ENCODE measurements at regions not wholly inside any gene's neighbourhood (a gene's known extent, or its start where the extent isn't known, plus 50 kb on each side); places are given as distances from the start of the nearest gene placed in this dataset.

GRCh38 chr14:61148742-61149350 is 132.3 kb downstream of the TMEM30B start:
- no peak for DNase-seq
- Histone ChIP-seq H3K27me3 (ENCODE audit: insufficient read depth, low read depth, severe bottlenecking) (no peaks in the 10 kb centered on the region), H3K9me3 (ENCODE audit: severe bottlenecking) (peaks cover 8% of the 10 kb centered on the region), H3K27ac (no peak overlapping the region), H3K4me3 (ENCODE audit: low read depth, low read length) (no peak overlapping the region), H3K36me3 (no peaks in the 10 kb centered on the region)
- TF ChIP-seq CTCF (IDR thresholded peaks at IDR 0.05; ENCODE audit: low read depth, low read length): no peak

- no peak overlapping the region for H3K4me3 ChIP-seq (ENCODE audit: low read depth, low read length)
- H3K36me3 ChIP-seq: no peaks in the 10 kb centered on the region
- TF ChIP-seq CTCF (IDR thresholded peaks at IDR 0.05; ENCODE audit: low read depth, low read length): no peak
- H3K27me3 ChIP-seq (ENCODE audit: insufficient read depth, low read depth, severe bottlenecking): no peaks in the 10 kb centered on the region
- DNase-seq: no peak
- no peak overlapping the region for H3K27ac ChIP-seq
- peaks cover 15% of the 10 kb centered on the region for H3K9me3 ChIP-seq (ENCODE audit: severe bottlenecking)
Observed at GRCh38 chr14:61147831-61148549, 133.1 kb downstream of the TMEM30B start.

- no peak for TF ChIP-seq CTCF (IDR thresholded peaks at IDR 0.05; ENCODE audit: low read depth, low read length)
- Histone ChIP-seq H3K27ac (no peak overlapping the region), H3K4me3 (ENCODE audit: low read depth, low read length) (no peak overlapping the region), H3K27me3 (ENCODE audit: insufficient read depth, low read depth, severe bottlenecking) (no peaks in the 10 kb centered on the region), H3K9me3 (ENCODE audit: severe bottlenecking) (peaks cover 16% of the 10 kb centered on the region), H3K36me3 (no peaks in the 10 kb centered on the region)
- DNase-seq: no peak
Observed at GRCh38 chr14:61147381-61147821, 133.7 kb downstream of the TMEM30B start.

GRCh38 chr14:61146899-61147298 is 134.2 kb downstream of the TMEM30B start:
- Histone ChIP-seq H3K9me3 (ENCODE audit: severe bottlenecking) (peaks cover 16% of the 10 kb centered on the region), H3K4me3 (ENCODE audit: low read depth, low read length) (no peak overlapping the region), H3K27ac (no peak overlapping the region), H3K27me3 (ENCODE audit: insufficient read depth, low read depth, severe bottlenecking) (no peaks in the 10 kb centered on the region), H3K36me3 (no peaks in the 10 kb centered on the region)
- no peak for DNase-seq
- TF ChIP-seq CTCF (IDR thresholded peaks at IDR 0.05; ENCODE audit: low read depth, low read length): no peak

- H3K4me3 ChIP-seq (ENCODE audit: low read depth, low read length): no peak overlapping the region
Observed at GRCh38 chr14:61145903-61146481, 135.1 kb downstream of the TMEM30B start.

More at GRCh38 chr14:61145903-61146481, 135.1 kb downstream of the TMEM30B start:
- Histone ChIP-seq H3K27me3 (ENCODE audit: insufficient read depth, low read depth, severe bottlenecking) (no peaks in the 10 kb centered on the region), H3K9me3 (ENCODE audit: severe bottlenecking) (peaks cover 16% of the 10 kb centered on the region), H3K27ac (peak overlapping the region; percentile 4), H3K36me3 (no peaks in the 10 kb centered on the region)
- no peak for TF ChIP-seq CTCF (IDR thresholded peaks at IDR 0.05; ENCODE audit: low read depth, low read length)
- DNase-seq: no peak
